B cell (primary cell): ENCODE measurements at regions not wholly inside any gene's neighbourhood (a gene's known extent, or its start where the extent isn't known, plus 50 kb on each side); places are given as distances from the start of the nearest gene placed in this dataset.

Experiments
- ATAC-seq: fragments of 200-7000 bp; cut with Tn5 transposase; one replicate; pipeline ENCODE4 v1.10.0; 2021; ENCODE audit warnings: low read depth, mild to moderate bottlenecking, moderate number of reproducible peaks, moderate library complexity
- CTCF ChIA-PET: fragments of 350-600 bp; sonication (Branson Sonifier 250); formaldehyde crosslinking; loops from one replicate; lab custom pipeline; 2021; ENCODE audit warnings: antibody characterized with exemption, inconsistent platforms; lab: Charles Lee
- POLR2A ChIA-PET: fragments of 350-600 bp; sonication (Branson Sonifier 250); formaldehyde crosslinking; loops from one replicate; lab custom pipeline; 2021; ENCODE audit warnings: antibody characterized with exemption; lab: Charles Lee
- DNase-seq: peaks from one replicate; pipeline ENCODE4 v3.0.0; 2013
- H2AFZ ChIP-seq: 2 replicates; pipeline ENCODE4 v1.6.1; 2012; ENCODE audit warnings: mild to moderate bottlenecking, low read depth, low read length; ENCODE audit not compliant: insufficient read depth, poor library complexity, severe bottlenecking
- H3K27ac ChIP-seq, 2 donors: 1 replicate in 1 of 2; 2 replicates in 1 of 2; pipeline ENCODE4 v1.5.1; 2012 to 2013; ENCODE audit warnings: low read length in 2 of 2, mild to moderate bottlenecking in 2 of 2, moderate library complexity in 1 of 2
- H3K27me3 ChIP-seq, 4 experiments: fragments of 200-600 bp in 1 of 4; sonication (generic) in 1 of 4; replicated peaks in 1 of 4; 1 replicate in 2 of 4; 2 replicates in 2 of 4; pipeline versions ENCODE4 v1.6.1 to v1.7.0; 2013 to 2016; ENCODE audit warnings: low read length in 3 of 4, mild to moderate bottlenecking in 2 of 4, mixed read lengths in 1 of 4, moderate library complexity in 1 of 4; ENCODE audit not compliant: insufficient read depth in 4 of 4, control insufficient read depth in 3 of 4; ENCODE audit errors: control extremely low read depth in 1 of 4
- H3K36me3 ChIP-seq, 2 experiments: replicated peaks in 1 of 2; 1 replicate in 1 of 2; 2 replicates in 1 of 2; pipeline versions ENCODE4 v1.6.1 to v1.7.1; 2013; ENCODE audit warnings: low read length in 1 of 2; ENCODE audit not compliant: insufficient read depth in 2 of 2, control insufficient read depth in 1 of 2; ENCODE audit errors: control extremely low read depth in 1 of 2, extremely low read depth in 1 of 2
- H3K4me1 ChIP-seq, 2 donors: fragments of 200-600 bp in 1 of 2; sonication (generic) in 1 of 2; 1 replicate in 1 of 2; 2 replicates in 1 of 2; pipeline versions ENCODE4 v1.5.1 to v1.6.1; 2013 to 2017; ENCODE audit warnings: low read length in 2 of 2; ENCODE audit not compliant: control insufficient read depth in 2 of 2, insufficient read depth in 2 of 2
- H3K4me2 ChIP-seq: replicated peaks from 2 replicates; pipeline ENCODE3; 2012; ENCODE audit warnings: mild to moderate bottlenecking, low read depth, low read length; ENCODE audit not compliant: poor library complexity, severe bottlenecking
- H3K4me3 ChIP-seq, 5 experiments: fragments of 200-600 bp in 1 of 5; sonication (generic) in 1 of 5; 1 replicate in 3 of 5; 2 replicates in 2 of 5; pipeline versions ENCODE4 v1.5.1 to v1.7.0; 2011 to 2016; ENCODE audit warnings: low read length in 4 of 5, mild to moderate bottlenecking in 4 of 5, low read depth in 2 of 5, control low read depth in 1 of 5, moderate library complexity in 1 of 5; ENCODE audit not compliant: insufficient read depth in 1 of 5; ENCODE audit errors: control extremely low read depth in 1 of 5, extremely low read depth in 1 of 5
- H3K79me2 ChIP-seq: fragments of 200-600 bp; sonication (generic); one replicate; pipeline ENCODE4 v1.6.0; 2016; ENCODE audit warnings: low read length; ENCODE audit not compliant: control insufficient read depth, insufficient read depth
- H3K9ac ChIP-seq: fragments of 200-600 bp; sonication (generic); 2 replicates; pipeline ENCODE4 v1.6.1; 2017; ENCODE audit warnings: mild to moderate bottlenecking, low read length, moderate library complexity
- H3K9me3 ChIP-seq, 3 donors: one replicate each; pipeline versions ENCODE4 v1.6.1 to v1.7.1; 2013; ENCODE audit warnings: low read length in 2 of 3; ENCODE audit not compliant: control insufficient read depth in 2 of 3, insufficient read depth in 1 of 3; ENCODE audit errors: control extremely low read depth in 1 of 3
- H4K20me1 ChIP-seq: 2 replicates; pipeline ENCODE4 v1.6.0; 2012; ENCODE audit warnings: mild to moderate bottlenecking, low read length; ENCODE audit not compliant: insufficient read depth, control insufficient read depth, poor library complexity, severe bottlenecking
- H3K27ac Mint-ChIP-seq: one replicate; pipeline ENCODE4 v1.8.0; 2021; ENCODE audit warnings: mixed read lengths
- H3K27me3 Mint-ChIP-seq: one replicate; pipeline ENCODE4 v1.8.0; 2021; ENCODE audit warnings: mixed read lengths
- H3K4me1 Mint-ChIP-seq: one replicate; pipeline ENCODE4 v1.8.0; 2021; ENCODE audit warnings: mixed read lengths
- H3K4me3 Mint-ChIP-seq: one replicate; pipeline ENCODE4 v1.8.0; 2021; ENCODE audit warnings: mixed read lengths
- H3K9me3 Mint-ChIP-seq: one replicate; pipeline ENCODE4 v1.8.0; 2022; ENCODE audit warnings: mixed read lengths; ENCODE audit not compliant: insufficient read depth
- EZH2 ChIP-seq: IDR thresholded peaks from 2 replicates; pipeline ENCODE4 v1.6.1; 2012; ENCODE audit warnings: borderline replicate concordance, low read depth, mild to moderate bottlenecking, moderate library complexity, low read length; ENCODE audit not compliant: insufficient read depth, poor library complexity, severe bottlenecking
- WGBS: methylation state at CpG from one replicate; pipeline ENCODE4 v1.1.5; 2013; ENCODE audit warnings: missing lambda C conversion rate; ENCODE audit not compliant: insufficient coverage; 5-methylcytosine and 5-hydroxymethylcytosine counted together
- intact Hi-C: fragments of 100-400 bp; cut with micrococcal nuclease; formaldehyde crosslinking; loops from one replicate; pipeline ENCODE4 v1.10.0; 2022
- TF ChIP-seq, protein P1 (sequence below): fragments of 200-600 bp; IDR thresholded peaks from one replicate; pipeline ENCODE4 v1.8.0; 2022; ENCODE audit warnings: antibody characterized with exemption, mild to moderate bottlenecking

- Histone ChIP-seq H3K4me3 (no peak overlapping the region), H3K9me3 (peaks cover 0 to 4% (median 0%) of the 10 kb centered on the region in 3 donors), H3K27ac (no peak overlapping the region), H2AFZ (no peak overlapping the region), H3K27me3 (no peaks in the 10 kb centered on the region), H3K4me1 (peaks cover 7 to 10% of the 10 kb centered on the region in 2 donors), H3K36me3 (peaks cover 0 to 4% of the 10 kb centered on the region in 2 experiments), H3K79me2 (peaks cover 95% of the 10 kb centered on the region), H4K20me1 (peaks cover 98% of the 10 kb centered on the region), H3K4me2 (no peak overlapping the region), H3K9ac (no peak overlapping the region)
- H3K27ac Mint-ChIP-seq, result no peak overlapping the region
- no peak for ATAC-seq
- intact Hi-C loops, result no loop called here
- DNase-seq, result no peak
- H3K9me3 Mint-ChIP-seq, result peaks cover 2% of the 10 kb centered on the region
- H3K27me3 Mint-ChIP-seq, result no peaks in the 10 kb centered on the region
- 96% methylated on average over 16 of the region's 19 CpGs for WGBS
- H3K4me1 Mint-ChIP-seq, result peaks cover 22% of the 10 kb centered on the region
- POLR2A ChIA-PET, result interaction anchor here (0.7 kb wide), 1 partner anchor 31 kb away, joined by 3 read pairs; no protein-coding TSS in a partner anchor
- TF ChIP-seq EZH2, result no peak
- TF ChIP-seq, protein P1, sequence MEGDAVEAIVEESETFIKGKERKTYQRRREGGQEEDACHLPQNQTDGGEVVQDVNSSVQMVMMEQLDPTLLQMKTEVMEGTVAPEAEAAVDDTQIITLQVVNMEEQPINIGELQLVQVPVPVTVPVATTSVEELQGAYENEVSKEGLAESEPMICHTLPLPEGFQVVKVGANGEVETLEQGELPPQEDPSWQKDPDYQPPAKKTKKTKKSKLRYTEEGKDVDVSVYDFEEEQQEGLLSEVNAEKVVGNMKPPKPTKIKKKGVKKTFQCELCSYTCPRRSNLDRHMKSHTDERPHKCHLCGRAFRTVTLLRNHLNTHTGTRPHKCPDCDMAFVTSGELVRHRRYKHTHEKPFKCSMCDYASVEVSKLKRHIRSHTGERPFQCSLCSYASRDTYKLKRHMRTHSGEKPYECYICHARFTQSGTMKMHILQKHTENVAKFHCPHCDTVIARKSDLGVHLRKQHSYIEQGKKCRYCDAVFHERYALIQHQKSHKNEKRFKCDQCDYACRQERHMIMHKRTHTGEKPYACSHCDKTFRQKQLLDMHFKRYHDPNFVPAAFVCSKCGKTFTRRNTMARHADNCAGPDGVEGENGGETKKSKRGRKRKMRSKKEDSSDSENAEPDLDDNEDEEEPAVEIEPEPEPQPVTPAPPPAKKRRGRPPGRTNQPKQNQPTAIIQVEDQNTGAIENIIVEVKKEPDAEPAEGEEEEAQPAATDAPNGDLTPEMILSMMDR, result no peak
- H3K4me3 Mint-ChIP-seq, result no peak overlapping the region
- CTCF ChIA-PET, result no interaction called here
Measured at GRCh38 chr12:124514996-124515932, 52.1 kb downstream of the NCOR2 start.
